ENCODE measurements at regions not wholly inside any gene's neighbourhood (a gene's known extent, or its start where the extent isn't known, plus 50 kb on each side); places are given as distances from the start of the nearest gene placed in this dataset.

- no peak overlapping the region for H3K9ac ChIP-seq (ENCODE audit: low read length)
- H4K20me1 ChIP-seq (ENCODE audit: insufficient read depth, low read length), result no peaks in the 10 kb centered on the region
- no peaks in the 10 kb centered on the region for H3K9me2 ChIP-seq (replicated peaks; ENCODE audit: insufficient read depth, low read length)
- H3K36me3 ChIP-seq (replicated peaks; ENCODE audit: insufficient read depth, low read length), result no peaks in the 10 kb centered on the region
- H3K4me1 ChIP-seq (ENCODE audit: low read length), result no peaks in the 10 kb centered on the region
- H3K9me3 ChIP-seq (replicated peaks; ENCODE audit: insufficient read depth, low read length), result no peaks in the 10 kb centered on the region
- H3K4me3 ChIP-seq (ENCODE audit: low read length), result no peak overlapping the region
- no peak overlapping the region for H3K4me2 ChIP-seq (ENCODE audit: low read depth, low read length)
- DNase-seq, result no peak
- no peaks in the 10 kb centered on the region for H3K79me2 ChIP-seq (ENCODE audit: low read length)
- TF ChIP-seq EZH2phosphoT487 (IDR thresholded peaks at IDR 0.05; ENCODE audit: low read length), result no peak
- TF ChIP-seq EZH2 (optimal IDR thresholded peaks at IDR 0.05; ENCODE audit: low read depth, low read length), result no peak
- no peak for TF ChIP-seq CTCF (IDR thresholded peaks at IDR 0.05; ENCODE audit: low read length)
- H3F3A ChIP-seq (ENCODE audit: insufficient read depth, low read length), result no peaks in the 10 kb centered on the region
- H3K27ac ChIP-seq (ENCODE audit: low read length), result no peak overlapping the region
- H2AFZ ChIP-seq (ENCODE audit: low read length), result no peak overlapping the region
- no peaks in the 10 kb centered on the region for H3K27me3 ChIP-seq (replicated peaks; ENCODE audit: insufficient read depth, low read length)
Measured at GRCh38 chr15:59876140-59876539, 128.0 kb upstream of the FOXB1 start.

- no peaks in the 10 kb centered on the region for H3K27me3 ChIP-seq (replicated peaks; ENCODE audit: insufficient read depth, low read length)
- H3F3A ChIP-seq (ENCODE audit: insufficient read depth, low read length), result no peaks in the 10 kb centered on the region
- no peak for DNase-seq
- H3K9me3 ChIP-seq (replicated peaks; ENCODE audit: insufficient read depth, low read length), result no peaks in the 10 kb centered on the region
- TF ChIP-seq EZH2 (optimal IDR thresholded peaks at IDR 0.05; ENCODE audit: low read depth, low read length) (no peak), EZH2phosphoT487 (IDR thresholded peaks at IDR 0.05; ENCODE audit: low read length) (no peak), CTCF (IDR thresholded peaks at IDR 0.05; ENCODE audit: low read length) (no peak)
- H3K9me2 ChIP-seq (replicated peaks; ENCODE audit: insufficient read depth, low read length), result no peaks in the 10 kb centered on the region
- H3K9ac ChIP-seq (ENCODE audit: low read length), result no peak overlapping the region
- H2AFZ ChIP-seq (ENCODE audit: low read length), result no peak overlapping the region
- H3K27ac ChIP-seq (ENCODE audit: low read length), result no peak overlapping the region
- no peak overlapping the region for H3K4me2 ChIP-seq (ENCODE audit: low read depth, low read length)
- no peaks in the 10 kb centered on the region for H3K79me2 ChIP-seq (ENCODE audit: low read length)
- H3K36me3 ChIP-seq (replicated peaks; ENCODE audit: insufficient read depth, low read length), result no peaks in the 10 kb centered on the region
- no peak overlapping the region for H3K4me3 ChIP-seq (ENCODE audit: low read length)
- no peaks in the 10 kb centered on the region for H4K20me1 ChIP-seq (ENCODE audit: insufficient read depth, low read length)
- H3K4me1 ChIP-seq (ENCODE audit: low read length), result no peaks in the 10 kb centered on the region
Measured at GRCh38 chr15:59873644-59874272, 130.4 kb upstream of the FOXB1 start.

GRCh38 chr15:59867086-59867855, 136.8 kb upstream of the FOXB1 start:
- no peaks in the 10 kb centered on the region for H3K79me2 ChIP-seq (ENCODE audit: low read length)
- no peaks in the 10 kb centered on the region for H4K20me1 ChIP-seq (ENCODE audit: insufficient read depth, low read length)
- TF ChIP-seq EZH2phosphoT487 (IDR thresholded peaks at IDR 0.05; ENCODE audit: low read length), result no peak
- no peak for TF ChIP-seq EZH2 (optimal IDR thresholded peaks at IDR 0.05; ENCODE audit: low read depth, low read length)
- TF ChIP-seq CTCF (IDR thresholded peaks at IDR 0.05; ENCODE audit: low read length), result no peak
- DNase-seq, result no peak
- no peak overlapping the region for H3K4me2 ChIP-seq (ENCODE audit: low read depth, low read length)
- H3K4me3 ChIP-seq (ENCODE audit: low read length), result no peak overlapping the region
- H3K9ac ChIP-seq (ENCODE audit: low read length), result no peak overlapping the region
- no peaks in the 10 kb centered on the region for H3F3A ChIP-seq (ENCODE audit: insufficient read depth, low read length)
- H3K27me3 ChIP-seq (replicated peaks; ENCODE audit: insufficient read depth, low read length), result no peaks in the 10 kb centered on the region
- H3K36me3 ChIP-seq (replicated peaks; ENCODE audit: insufficient read depth, low read length), result no peaks in the 10 kb centered on the region
- no peaks in the 10 kb centered on the region for H3K9me2 ChIP-seq (replicated peaks; ENCODE audit: insufficient read depth, low read length)
- no peaks in the 10 kb centered on the region for H3K4me1 ChIP-seq (ENCODE audit: low read length)
- no peak overlapping the region for H3K27ac ChIP-seq (ENCODE audit: low read length)
- H2AFZ ChIP-seq (ENCODE audit: low read length), result no peak overlapping the region
- H3K9me3 ChIP-seq (replicated peaks; ENCODE audit: insufficient read depth, low read length), result no peaks in the 10 kb centered on the region
